Mesendoderm (in vitro differentiated cells): ENCODE measurements at regions not wholly inside any gene's neighbourhood (a gene's known extent, or its start where the extent isn't known, plus 50 kb on each side); places are given as distances from the start of the nearest gene placed in this dataset.

Experiments
- DNase-seq: peaks from one replicate; pipeline ENCODE4 v3.0.0; 2013
- H2AK5ac ChIP-seq: 2 replicates; pipeline ENCODE4 v1.6.1; 2013; ENCODE audit warnings: low read length, inconsistent platforms
- H2BK120ac ChIP-seq: 2 replicates; pipeline ENCODE4 v1.6.1; 2013; ENCODE audit warnings: low read depth, mild to moderate bottlenecking, low read length, moderate library complexity, mixed read lengths
- H2BK15ac ChIP-seq: replicated peaks from 2 replicates; pipeline ENCODE4 v1.6.1; 2013; ENCODE audit warnings: low read depth, mild to moderate bottlenecking, moderate library complexity
- H2BK5ac ChIP-seq: 2 replicates; pipeline ENCODE4 v1.6.1; 2013; ENCODE audit warnings: low read length, inconsistent platforms
- H3K18ac ChIP-seq: 2 replicates; pipeline ENCODE4 v1.6.1; 2013; ENCODE audit warnings: mild to moderate bottlenecking, low read length, mixed read lengths
- H3K23ac ChIP-seq: one replicate; pipeline ENCODE4 v1.6.1; 2013; ENCODE audit warnings: low read length
- H3K27ac ChIP-seq: 2 replicates; pipeline ENCODE4 v1.5.1; 2013; ENCODE audit warnings: low read depth, mild to moderate bottlenecking, inconsistent platforms, low read length, moderate library complexity
- H3K27me3 ChIP-seq: 2 replicates; pipeline ENCODE4 v1.6.1; 2013; ENCODE audit warnings: low read length, control low read depth, mild to moderate bottlenecking, inconsistent platforms; ENCODE audit not compliant: insufficient read depth, poor library complexity
- H3K36me3 ChIP-seq: 2 replicates; pipeline ENCODE4 v1.6.1; 2013; ENCODE audit warnings: low read length, inconsistent platforms; ENCODE audit not compliant: control insufficient read depth, insufficient read depth
- H3K4ac ChIP-seq: one replicate; pipeline ENCODE4 v1.6.1; 2013; ENCODE audit warnings: low read depth, mild to moderate bottlenecking, low read length, moderate library complexity
- H3K4me1 ChIP-seq: 2 replicates; pipeline ENCODE4 v1.6.1; 2013; ENCODE audit warnings: low read depth, low read length, inconsistent platforms; ENCODE audit not compliant: control insufficient read depth
- H3K4me2 ChIP-seq: 2 replicates; pipeline ENCODE4 v1.6.1; 2013; ENCODE audit warnings: low read length
- H3K4me3 ChIP-seq: 2 replicates; pipeline ENCODE4 v1.5.1; 2013; ENCODE audit warnings: mild to moderate bottlenecking, low read length
- H3K56ac ChIP-seq: one replicate; pipeline ENCODE4 v1.6.1; 2013; ENCODE audit warnings: low read length
- H3K79me1 ChIP-seq: 2 replicates; pipeline ENCODE4 v1.6.1; 2013; ENCODE audit warnings: low read length, inconsistent platforms
- H3K79me2 ChIP-seq: 2 replicates; pipeline ENCODE4 v1.6.1; 2013; ENCODE audit warnings: mild to moderate bottlenecking, low read length; ENCODE audit not compliant: control insufficient read depth, insufficient read depth
- H3K9ac ChIP-seq: 2 replicates; pipeline ENCODE4 v1.6.1; 2013; ENCODE audit warnings: low read length, inconsistent platforms
- H4K5ac ChIP-seq: one replicate; pipeline ENCODE4 v1.6.1; 2013; ENCODE audit warnings: low read length
- H4K8ac ChIP-seq: one replicate; pipeline ENCODE4 v1.6.1; 2013; ENCODE audit warnings: low read depth, mild to moderate bottlenecking, control low read depth, low read length, moderate library complexity
- WGBS: extraction: QIAGEN DNeasy Blood & Tissue Kit; methylation state at CpG from one replicate; pipeline ENCODE4 v1.1.7; 2013; ENCODE audit warnings: low lambda C conversion rate, missing lambda C conversion rate; ENCODE audit not compliant: insufficient coverage; ENCODE audit errors: extremely low coverage; 5-methylcytosine and 5-hydroxymethylcytosine counted together

DNA sequence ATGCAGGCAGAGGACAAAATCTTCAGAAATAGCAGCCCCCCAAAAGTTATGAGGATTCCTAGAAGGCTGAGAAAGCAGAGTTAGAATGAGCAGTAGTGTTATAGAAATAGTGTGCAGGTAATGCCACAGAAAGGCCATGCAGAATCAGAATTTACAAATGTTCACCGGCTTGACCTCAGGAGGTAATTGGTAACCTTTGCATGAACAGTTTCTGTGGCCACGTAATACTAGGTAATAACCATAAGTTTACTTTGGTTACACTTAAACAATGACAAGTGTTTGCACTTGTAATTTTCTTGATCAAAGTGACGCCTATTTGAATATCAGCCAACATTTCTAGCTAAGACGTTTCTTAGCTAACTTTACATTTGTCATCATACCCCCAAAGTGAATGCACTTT lies 393.6 kb downstream of the GPAT3 start:
- Histone ChIP-seq H3K56ac (no peak overlapping the region), H3K4ac (no peak overlapping the region), H4K8ac (no peak overlapping the region), H2BK5ac (no peak overlapping the region), H3K79me2 (no peaks in the 10 kb centered on the region), H3K36me3 (no peaks in the 10 kb centered on the region), H2BK120ac (no peak overlapping the region), H3K27ac (no peak overlapping the region), H3K4me1 (no peaks in the 10 kb centered on the region), H2AK5ac (no peak overlapping the region), H3K23ac (no peak overlapping the region), H3K4me3 (no peak overlapping the region), H3K27me3 (no peaks in the 10 kb centered on the region), H4K5ac (no peak overlapping the region), H3K79me1 (no peaks in the 10 kb centered on the region), H3K4me2 (no peak overlapping the region), H2BK15ac (no peak overlapping the region), H3K9ac (no peak overlapping the region), H3K18ac (no peak overlapping the region)
- DNase-seq = no peak
- no CpG with 5 or more reads among the region's 4 CpGs for WGBS

DNA sequence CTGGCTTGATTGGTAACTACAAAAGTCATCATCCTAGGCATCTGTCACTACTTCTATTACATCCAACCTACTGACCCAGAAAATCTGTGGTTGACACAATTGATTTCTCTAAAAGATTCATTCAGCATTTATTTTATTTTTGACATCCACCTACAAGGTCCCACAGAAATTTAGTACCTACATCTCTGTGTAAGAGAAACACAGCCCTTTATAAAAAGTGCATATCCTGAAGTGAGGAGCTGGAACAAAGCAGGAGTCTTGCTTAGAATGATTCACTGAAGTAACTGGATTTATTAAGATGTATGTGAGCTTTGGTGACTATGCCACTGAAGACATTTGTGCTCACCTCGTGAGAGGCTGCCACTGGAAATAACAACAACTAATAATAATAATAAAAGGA lies 391.0 kb downstream of the GPAT3 start:
- no peak overlapping the region for H2AK5ac ChIP-seq
- WGBS = no CpG with 5 or more reads among the region's 1 CpG
- H3K79me1 ChIP-seq = no peaks in the 10 kb centered on the region
- H3K27me3 ChIP-seq = no peaks in the 10 kb centered on the region
- no peak for DNase-seq
- no peak overlapping the region for H3K4me2 ChIP-seq
- no peak overlapping the region for H3K9ac ChIP-seq
- H3K56ac ChIP-seq = no peak overlapping the region
- H4K5ac ChIP-seq = no peak overlapping the region
- H3K27ac ChIP-seq = no peak overlapping the region
- no peak overlapping the region for H3K23ac ChIP-seq
- no peak overlapping the region for H2BK5ac ChIP-seq
- no peaks in the 10 kb centered on the region for H3K79me2 ChIP-seq
- H3K4me1 ChIP-seq = no peaks in the 10 kb centered on the region
- H3K4ac ChIP-seq = no peak overlapping the region
- H3K4me3 ChIP-seq = no peak overlapping the region
- no peak overlapping the region for H4K8ac ChIP-seq
- no peak overlapping the region for H2BK15ac ChIP-seq
- no peak overlapping the region for H3K18ac ChIP-seq
- no peaks in the 10 kb centered on the region for H3K36me3 ChIP-seq
- H2BK120ac ChIP-seq = no peak overlapping the region

DNA sequence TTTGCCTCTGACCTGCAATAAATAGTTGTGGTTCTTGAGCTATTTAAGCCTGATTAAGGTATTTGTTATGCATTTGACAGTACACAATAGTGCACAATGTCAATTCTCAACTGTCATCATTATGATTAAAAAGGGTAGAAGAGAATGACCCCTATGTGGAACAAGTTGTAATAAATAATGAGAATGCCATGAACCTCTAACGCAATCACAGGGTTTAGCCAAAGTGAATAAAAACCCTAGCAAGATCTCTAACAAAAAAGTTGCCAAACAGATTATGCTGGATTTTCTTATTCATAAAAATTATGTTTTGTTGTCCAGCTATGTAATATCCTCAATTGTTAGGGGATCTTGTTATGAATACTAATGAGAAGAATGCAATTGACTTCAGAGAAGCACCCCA lies 387.4 kb downstream of the GPAT3 start:
- Histone ChIP-seq H3K36me3 (no peaks in the 10 kb centered on the region), H3K56ac (no peak overlapping the region), H3K4me2 (no peak overlapping the region), H2AK5ac (no peak overlapping the region), H4K5ac (no peak overlapping the region), H3K4me3 (no peak overlapping the region), H3K79me2 (no peaks in the 10 kb centered on the region), H3K27me3 (no peaks in the 10 kb centered on the region), H3K4ac (no peak overlapping the region), H4K8ac (no peak overlapping the region), H2BK5ac (no peak overlapping the region), H3K4me1 (no peaks in the 10 kb centered on the region), H3K79me1 (no peaks in the 10 kb centered on the region), H3K18ac (no peak overlapping the region), H2BK120ac (no peak overlapping the region), H2BK15ac (no peak overlapping the region), H3K27ac (no peak overlapping the region), H3K9ac (no peak overlapping the region), H3K23ac (no peak overlapping the region)
- WGBS = no CpG with 5 or more reads among the region's 1 CpG
- DNase-seq = no peak

DNA sequence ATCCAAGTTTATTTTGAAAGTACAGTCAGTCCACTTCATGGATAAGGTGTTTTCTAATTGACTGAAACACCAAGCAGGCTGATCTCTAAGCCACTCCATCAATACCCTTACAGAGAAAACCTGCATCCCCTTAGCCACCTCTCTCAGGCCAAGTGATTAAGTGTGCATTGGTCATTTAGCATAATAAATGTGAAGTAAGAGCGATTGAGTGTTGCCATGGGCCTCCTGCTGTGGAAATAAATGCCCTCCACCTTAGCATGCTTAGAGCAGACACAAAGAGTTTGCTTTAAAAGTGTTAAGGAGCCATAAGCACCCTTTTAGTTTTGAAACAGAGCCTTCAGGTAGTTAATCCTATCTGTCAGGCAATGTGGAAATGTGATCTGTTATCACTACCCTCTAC lies 386.5 kb downstream of the GPAT3 start:
- Histone ChIP-seq H3K4me1 (no peaks in the 10 kb centered on the region), H2BK120ac (no peak overlapping the region), H3K9ac (no peak overlapping the region), H2BK5ac (no peak overlapping the region), H3K18ac (no peak overlapping the region), H3K27ac (no peak overlapping the region), H3K4me3 (no peak overlapping the region), H3K79me2 (no peaks in the 10 kb centered on the region), H3K4me2 (no peak overlapping the region), H3K23ac (no peak overlapping the region), H2BK15ac (no peak overlapping the region), H2AK5ac (no peak overlapping the region), H3K56ac (no peak overlapping the region), H3K79me1 (no peaks in the 10 kb centered on the region), H3K36me3 (no peaks in the 10 kb centered on the region), H3K27me3 (no peaks in the 10 kb centered on the region), H4K5ac (no peak overlapping the region), H4K8ac (no peak overlapping the region), H3K4ac (no peak overlapping the region)
- no peak for DNase-seq
- WGBS = no CpG with 5 or more reads among the region's 1 CpG

DNA sequence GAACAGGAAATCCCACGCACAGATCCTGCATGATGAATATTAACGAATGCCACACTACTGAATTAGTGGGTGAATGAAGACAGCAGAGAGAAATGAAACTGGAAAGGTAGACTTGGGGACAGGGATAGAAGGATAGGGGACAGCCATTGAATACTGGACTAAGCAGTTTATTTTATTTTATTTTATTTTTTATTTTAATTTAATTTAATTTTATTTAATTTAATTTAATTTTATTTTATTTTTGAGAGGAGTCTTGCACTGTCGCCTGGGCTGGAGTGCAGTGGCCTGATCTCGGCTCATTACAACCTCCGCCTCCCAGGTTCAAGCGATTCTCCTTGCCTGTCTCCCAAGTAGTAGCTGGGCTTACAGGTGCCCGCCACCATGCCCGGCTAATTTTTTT lies 385.2 kb downstream of the GPAT3 start:
- Histone ChIP-seq H3K4me2 (no peak overlapping the region), H2BK120ac (no peak overlapping the region), H2AK5ac (no peak overlapping the region), H3K4me3 (no peak overlapping the region), H3K27ac (no peak overlapping the region), H3K79me1 (no peaks in the 10 kb centered on the region), H4K5ac (no peak overlapping the region), H3K9ac (no peak overlapping the region), H2BK15ac (no peak overlapping the region), H3K23ac (no peak overlapping the region), H3K79me2 (no peaks in the 10 kb centered on the region), H3K18ac (no peak overlapping the region), H3K36me3 (no peaks in the 10 kb centered on the region), H3K4ac (no peak overlapping the region), H3K56ac (no peak overlapping the region), H3K4me1 (no peaks in the 10 kb centered on the region), H3K27me3 (no peaks in the 10 kb centered on the region), H4K8ac (no peak overlapping the region), H2BK5ac (no peak overlapping the region)
- WGBS = no CpG with 5 or more reads among the region's 8 CpGs
- no peak for DNase-seq

DNA sequence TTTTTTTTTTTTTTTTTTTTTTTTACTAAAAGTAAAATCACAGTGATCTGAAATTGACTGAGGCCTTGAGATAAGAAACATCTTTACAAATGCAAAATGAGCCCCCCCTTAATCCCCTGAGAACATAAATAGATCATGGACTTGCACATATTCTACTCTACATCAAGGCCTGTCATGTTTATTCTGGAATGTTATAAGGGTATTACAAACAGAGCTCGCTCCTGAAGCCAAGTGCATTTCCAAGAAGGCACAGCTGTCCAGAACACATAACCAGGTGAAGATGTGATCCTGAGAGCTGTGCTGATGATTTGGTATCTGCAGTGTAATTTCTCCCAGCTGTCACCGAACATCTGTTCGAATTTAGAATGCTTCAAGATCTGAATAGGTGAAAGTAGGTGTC lies 384.5 kb downstream of the GPAT3 start:
- Histone ChIP-seq H3K23ac (no peak overlapping the region), H2AK5ac (no peak overlapping the region), H3K4ac (no peak overlapping the region), H3K27me3 (no peaks in the 10 kb centered on the region), H3K4me3 (no peak overlapping the region), H3K36me3 (no peaks in the 10 kb centered on the region), H3K79me1 (no peaks in the 10 kb centered on the region), H2BK5ac (no peak overlapping the region), H3K27ac (no peak overlapping the region), H2BK15ac (no peak overlapping the region), H3K18ac (no peak overlapping the region), H2BK120ac (no peak overlapping the region), H3K9ac (no peak overlapping the region), H3K79me2 (no peaks in the 10 kb centered on the region), H3K56ac (no peak overlapping the region), H3K4me1 (no peaks in the 10 kb centered on the region), H3K4me2 (no peak overlapping the region), H4K5ac (no peak overlapping the region), H4K8ac (no peak overlapping the region)
- no peak for DNase-seq
- no CpG with 5 or more reads among the region's 3 CpGs for WGBS
